ENCODE measurements at regions not wholly inside any gene's neighbourhood (a gene's known extent, or its start where the extent isn't known, plus 50 kb on each side); places are given as distances from the start of the nearest gene placed in this dataset.
"Not testable (repeated sequence)": the region's sequence is repeated elsewhere in the genome, so short reads cannot be mapped to it uniquely, and the experiment has no call there.

DNA sequence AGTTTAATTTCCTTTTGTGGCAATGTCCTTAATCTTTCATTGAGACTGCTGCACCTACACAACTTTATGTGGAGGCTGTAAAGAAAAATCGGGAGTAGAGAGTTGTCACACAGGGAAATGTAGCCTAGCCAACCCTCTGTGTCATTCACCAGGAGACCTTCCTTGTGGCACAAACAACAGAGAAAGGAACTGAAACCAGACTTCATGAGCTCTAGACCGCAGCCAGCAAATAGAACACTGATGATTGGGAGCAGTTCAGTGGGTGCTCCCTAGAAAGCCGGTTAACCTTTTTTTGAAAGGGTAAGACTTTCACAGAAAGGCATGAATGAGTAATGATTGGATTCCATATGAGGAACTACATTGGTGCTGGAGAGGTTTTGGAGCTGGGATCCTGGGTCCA lies 1752.4 kb upstream of the CELF4 start:
- peak in 1 of 2 donors; percentile 59 for ATAC-seq

GRCh38 chr18:39314595-39314994 lies 1749.0 kb upstream of the CELF4 start:
- ATAC-seq, result no peak
- Histone ChIP-seq H3K27me3 (ENCODE audit: low read depth) (no peaks in the 10 kb centered on the region), H3K4me3 (no peak overlapping the region), H3K9me3 (no peaks in the 10 kb centered on the region), H3K36me3 (no peaks in the 10 kb centered on the region), H3K4me1 (no peaks in the 10 kb centered on the region), H3K27ac (no peak overlapping the region)
- no peak for DNase-seq
- intact Hi-C loops (cut with DNase I), result no loop called here
- no peak for TF ChIP-seq CTCF (IDR thresholded peaks at IDR 0.05)

More for the DNA sequence above, 1752.4 kb upstream of the CELF4 start:
- Histone ChIP-seq H3K4me1 (no peaks in the 10 kb centered on the region), H3K4me3 (no peak overlapping the region), H3K27ac (no peak overlapping the region), H3K27me3 (ENCODE audit: low read depth) (no peaks in the 10 kb centered on the region), H3K9me3 (no peaks in the 10 kb centered on the region), H3K36me3 (no peaks in the 10 kb centered on the region)
- intact Hi-C loops (cut with DNase I), result no loop called here
- no peak for TF ChIP-seq CTCF (IDR thresholded peaks at IDR 0.05)
- DNase-seq, result no peak

DNA sequence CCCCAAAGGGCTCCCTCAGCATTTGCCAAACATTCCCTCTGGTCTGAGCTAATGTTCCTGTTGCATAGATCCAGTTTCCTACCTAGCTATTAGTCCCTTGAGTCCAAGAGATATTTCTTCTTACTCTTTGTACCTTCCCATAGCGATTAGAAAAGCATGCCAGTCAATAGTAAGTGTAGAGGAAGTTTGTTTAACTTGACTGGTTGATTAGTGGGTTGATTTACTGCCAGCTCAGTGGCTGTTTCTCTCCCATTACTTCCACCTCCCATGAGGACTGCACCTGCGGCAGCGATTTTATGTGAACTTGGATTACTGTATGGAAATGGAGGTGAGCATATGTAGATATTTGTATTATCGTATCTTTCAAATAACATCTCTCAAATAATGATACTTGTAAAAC lies 1748.4 kb upstream of the CELF4 start:
- Histone ChIP-seq H3K4me3 (no peak overlapping the region), H3K27me3 (ENCODE audit: low read depth) (no peaks in the 10 kb centered on the region), H3K36me3 (no peaks in the 10 kb centered on the region), H3K4me1 (no peaks in the 10 kb centered on the region), H3K9me3 (no peaks in the 10 kb centered on the region), H3K27ac (no peak overlapping the region)
- DNase-seq (no peak), ATAC-seq (no peak)
- intact Hi-C loops (cut with DNase I), result no loop called here
- TF ChIP-seq CTCF (IDR thresholded peaks at IDR 0.05), result no peak

- no peaks in the 10 kb centered on the region for H3K27me3 ChIP-seq (ENCODE audit: low read depth)
- H3K4me1 ChIP-seq, result no peaks in the 10 kb centered on the region
- no peak for TF ChIP-seq CTCF (IDR thresholded peaks at IDR 0.05)
- DNase-seq, result no peak
- H3K4me3 ChIP-seq, result no peak overlapping the region
- intact Hi-C loops (cut with DNase I), result no loop called here
- no peaks in the 10 kb centered on the region for H3K36me3 ChIP-seq
- H3K9me3 ChIP-seq, result no peaks in the 10 kb centered on the region
- ATAC-seq, result no peak
- H3K27ac ChIP-seq, result no peak overlapping the region
Measured at GRCh38 chr18:39311111-39311712, 1745.6 kb upstream of the CELF4 start.

- intact Hi-C loops (cut with DNase I); H3K27ac ChIP-seq; H3K36me3 ChIP-seq; H3K4me3 ChIP-seq; H3K9me3 ChIP-seq; H3K4me1 ChIP-seq; H3K27me3 ChIP-seq (ENCODE audit: low read depth): not testable (repeated sequence)
- DNase-seq (peak; percentile 40), ATAC-seq (peak in 1 of 2 donors; percentile 29)
Measured at GRCh38 chr18:39308931-39309521, 1743.4 kb upstream of the CELF4 start.

DNA sequence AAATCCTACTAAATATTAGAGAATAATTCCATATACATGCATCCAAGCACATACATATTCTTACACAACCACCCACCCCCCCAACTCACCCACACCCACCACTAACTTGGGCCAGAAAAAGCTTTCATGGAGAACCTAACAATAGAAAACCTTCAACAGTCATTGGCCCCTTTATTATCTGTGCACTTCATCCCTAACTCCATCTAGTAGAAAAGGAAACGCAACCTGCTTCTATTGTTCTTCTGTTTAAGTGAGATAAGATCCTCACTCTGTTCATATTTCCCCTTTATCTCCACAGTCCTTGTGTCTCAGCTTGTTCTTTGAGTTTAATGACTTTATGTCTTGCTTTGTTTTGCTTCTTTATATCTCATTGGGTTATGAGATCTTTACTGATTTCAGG lies 1740.2 kb upstream of the CELF4 start:
- Histone ChIP-seq H3K27ac (no peak overlapping the region), H3K36me3 (no peaks in the 10 kb centered on the region), H3K27me3 (ENCODE audit: low read depth) (no peaks in the 10 kb centered on the region), H3K9me3 (no peaks in the 10 kb centered on the region), H3K4me3 (no peak overlapping the region), H3K4me1 (no peaks in the 10 kb centered on the region)
- TF ChIP-seq CTCF (IDR thresholded peaks at IDR 0.05), result no peak
- intact Hi-C loops (cut with DNase I), result no loop called here
- ATAC-seq, result no peak
- no peak for DNase-seq
